Mesodermal cell (in vitro differentiated cells): ENCODE measurements at regions not wholly inside any gene's neighbourhood (a gene's known extent, or its start where the extent isn't known, plus 50 kb on each side); places are given as distances from the start of the nearest gene placed in this dataset.

Experiments used
- H3K27ac ChIP-seq: 2 replicates; pipeline ENCODE4 v1.7.0; 2013; ENCODE audit warnings: mild to moderate bottlenecking, low read depth, low read length, moderate library complexity; ENCODE audit not compliant: severe bottlenecking
- H3K36me3 ChIP-seq: 2 replicates; pipeline ENCODE4 v1.7.1; 2013; ENCODE audit warnings: mild to moderate bottlenecking, low read length, moderate library complexity; ENCODE audit not compliant: control insufficient read depth, insufficient read depth
- H3K4me1 ChIP-seq: one replicate; pipeline ENCODE4 v1.7.1; 2013; ENCODE audit warnings: mild to moderate bottlenecking, low read length; ENCODE audit not compliant: insufficient read depth, control insufficient read depth, poor library complexity, severe bottlenecking
- H3K4me3 ChIP-seq: 2 replicates; pipeline ENCODE4 v1.7.0; 2013; ENCODE audit warnings: low read length, control low read depth, mild to moderate bottlenecking; ENCODE audit not compliant: insufficient read depth, poor library complexity, severe bottlenecking; ENCODE audit errors: extremely low read depth
- H3K9me3 ChIP-seq: 2 replicates; pipeline ENCODE4 v1.7.1; 2013; ENCODE audit warnings: mild to moderate bottlenecking, low read length, moderate library complexity; ENCODE audit not compliant: control insufficient read depth
- WGBS, 2 experiments: methylation state at CpG; one replicate each; pipeline ENCODE4 v1.1.5; 2013; ENCODE audit warnings: missing lambda C conversion rate in 2 of 2; ENCODE audit not compliant: insufficient coverage in 2 of 2; 5-methylcytosine and 5-hydroxymethylcytosine counted together

DNA sequence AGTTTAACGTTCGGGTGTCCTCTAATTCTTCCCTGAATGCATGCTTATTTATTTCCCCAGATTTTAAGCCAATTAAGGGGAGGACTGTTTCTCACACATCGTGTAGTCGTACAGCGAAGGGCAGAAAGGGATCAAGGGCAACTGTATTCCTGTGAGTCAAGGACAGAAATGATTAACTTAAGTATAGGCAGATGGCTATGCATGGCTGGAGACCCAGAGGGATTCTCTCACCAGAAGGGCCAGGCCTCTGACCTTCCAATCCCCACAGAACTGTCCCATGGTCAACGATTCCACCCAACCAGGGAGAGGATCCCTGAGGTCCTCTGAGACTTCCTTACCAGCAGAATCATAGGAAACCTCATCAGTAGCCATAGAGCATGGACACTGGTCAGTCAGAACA, 161.8 kb upstream of the MAP1B start:
- no peak overlapping the region for H3K27ac ChIP-seq
- H3K9me3 ChIP-seq: no peaks in the 10 kb centered on the region
- 95 to 96% methylated on average over 2 to 6 of the region's 6 CpGs for WGBS, 2 experiments
- H3K4me1 ChIP-seq: no peaks in the 10 kb centered on the region
- H3K4me3 ChIP-seq: no peak overlapping the region
- no peaks in the 10 kb centered on the region for H3K36me3 ChIP-seq

DNA sequence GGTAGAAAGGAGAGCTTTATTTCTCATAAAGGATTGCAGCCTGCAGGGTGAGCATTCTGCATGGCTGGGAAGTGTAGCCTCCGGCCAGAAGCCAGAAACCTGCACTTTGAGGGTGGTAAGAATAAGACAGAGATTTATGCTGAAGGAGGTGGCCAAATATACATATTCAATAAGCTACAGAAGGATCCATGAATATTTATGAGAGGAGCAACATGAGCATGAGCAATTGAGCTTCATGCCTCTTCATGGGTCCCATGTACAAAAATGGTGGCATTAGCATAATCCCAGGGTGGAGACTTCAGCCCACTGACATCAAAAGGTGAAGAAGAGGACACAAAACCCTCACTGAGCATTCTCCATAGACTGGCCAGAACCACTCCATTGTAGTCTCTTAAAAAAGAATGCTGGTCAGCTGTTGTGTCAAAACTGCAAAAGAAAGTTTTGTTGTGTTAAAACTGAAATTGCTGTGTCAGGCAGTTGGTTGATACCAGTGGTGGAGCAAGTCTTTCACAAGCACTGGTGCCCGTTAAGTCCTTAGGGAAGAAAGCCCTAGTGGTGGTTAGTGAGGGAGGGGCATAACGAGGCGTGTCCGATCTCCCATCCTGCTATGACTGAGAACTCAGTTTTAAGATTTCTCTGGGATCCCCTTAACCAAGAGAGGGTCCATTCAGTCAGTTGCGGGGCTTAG, 160.8 kb upstream of the MAP1B start:
- Histone ChIP-seq H3K4me3 (no peak overlapping the region), H3K4me1 (no peaks in the 10 kb centered on the region), H3K9me3 (no peaks in the 10 kb centered on the region), H3K27ac (no peak overlapping the region), H3K36me3 (no peaks in the 10 kb centered on the region)
- 94 to 100% methylated on average over 2 of the region's 6 CpGs for WGBS, 2 experiments

DNA sequence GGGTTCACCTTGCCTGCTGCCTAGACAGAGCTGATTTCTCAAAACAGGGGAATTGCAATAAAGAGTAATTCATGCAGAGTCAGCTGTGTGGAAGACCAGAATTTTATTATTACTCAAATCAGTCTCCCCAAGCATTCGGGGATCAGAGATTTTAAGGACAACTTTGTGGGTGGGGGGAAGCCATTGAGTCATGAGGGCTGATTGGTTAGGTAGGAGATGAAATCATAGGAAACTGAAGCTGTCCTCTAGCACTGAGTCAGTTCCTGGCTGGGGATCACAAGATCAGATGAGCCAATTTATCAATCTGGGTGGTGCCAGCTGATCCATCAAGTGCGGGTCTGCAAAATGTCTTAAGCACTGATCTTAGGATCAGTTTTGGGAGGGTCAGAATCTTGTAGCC, 159.1 kb upstream of the MAP1B start:
- 90 to 100% methylated on average over 1 to 2 of the region's 2 CpGs for WGBS, 2 experiments
- Histone ChIP-seq H3K4me3 (no peak overlapping the region), H3K36me3 (no peaks in the 10 kb centered on the region), H3K9me3 (no peaks in the 10 kb centered on the region), H3K4me1 (no peaks in the 10 kb centered on the region), H3K27ac (no peak overlapping the region)

DNA sequence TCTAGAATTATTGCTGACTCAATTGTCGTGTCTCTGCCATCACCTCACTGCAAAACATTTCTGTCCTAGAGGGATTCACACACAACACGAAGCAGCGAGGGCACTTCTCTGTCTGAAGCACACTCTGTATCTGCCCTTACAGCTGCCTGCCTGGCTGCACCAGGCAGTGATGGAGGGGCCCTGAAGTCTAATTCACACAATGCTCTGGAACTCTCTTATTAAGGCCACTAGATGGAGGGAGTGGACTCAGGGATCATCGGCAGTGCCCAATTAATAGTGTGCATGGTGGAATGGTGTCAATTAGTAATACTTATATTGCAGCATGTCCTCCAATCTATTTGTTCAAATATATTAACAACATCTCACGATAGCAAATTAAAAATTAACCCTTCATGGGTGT, 157.5 kb upstream of the MAP1B start:
- Histone ChIP-seq H3K4me1 (no peaks in the 10 kb centered on the region), H3K9me3 (no peaks in the 10 kb centered on the region), H3K4me3 (no peak overlapping the region), H3K36me3 (no peaks in the 10 kb centered on the region), H3K27ac (no peak overlapping the region)
- WGBS, 2 experiments: 79 to 89% methylated on average over 3 of the region's 5 CpGs

DNA sequence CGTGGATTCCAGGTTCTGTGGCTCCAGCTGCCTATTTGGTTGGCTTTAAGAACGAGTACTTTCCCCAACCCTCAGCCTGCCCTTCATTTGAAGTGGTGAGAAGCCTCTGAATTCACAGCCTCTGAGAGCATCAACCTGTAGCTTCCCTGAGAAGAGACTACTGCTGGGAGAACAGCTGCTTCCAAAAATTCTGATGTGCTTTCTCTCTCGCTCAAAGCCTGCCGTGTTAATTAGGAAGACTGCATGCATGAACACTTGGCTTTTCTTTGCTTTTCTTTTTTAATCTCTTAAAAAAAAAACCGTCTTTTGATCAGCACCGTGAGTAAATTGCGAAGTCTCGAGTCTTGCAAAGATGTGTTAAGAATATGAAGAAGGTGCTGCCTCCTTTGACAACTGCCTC, 153.4 kb upstream of the MAP1B start:
- Histone ChIP-seq H3K4me3 (no peak overlapping the region), H3K9me3 (no peaks in the 10 kb centered on the region), H3K36me3 (no peaks in the 10 kb centered on the region), H3K4me1 (no peaks in the 10 kb centered on the region), H3K27ac (no peak overlapping the region)
- WGBS, 2 experiments: 91 to 94% methylated on average over 8 of the region's 8 CpGs

DNA sequence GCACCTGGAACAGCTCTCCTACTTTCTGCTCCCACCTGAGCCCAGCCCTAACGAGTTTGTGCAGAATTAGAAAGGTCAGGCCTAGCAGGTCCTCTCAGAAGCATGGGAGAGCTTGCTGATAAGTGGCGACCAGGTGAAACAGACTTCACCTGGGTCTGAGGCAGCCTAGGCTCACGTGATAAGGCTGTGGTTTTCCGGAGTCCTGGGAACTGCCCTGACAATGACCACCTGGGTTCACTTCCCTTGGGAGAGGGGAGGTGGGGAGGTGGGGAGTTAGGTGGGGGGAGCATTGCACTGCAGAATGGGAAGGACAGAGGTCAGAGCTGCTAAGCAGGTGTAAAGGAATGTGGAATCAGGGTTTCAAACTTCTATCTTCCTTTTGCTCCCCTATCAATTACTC, 152.9 kb upstream of the MAP1B start:
- Histone ChIP-seq H3K4me1 (no peaks in the 10 kb centered on the region), H3K9me3 (no peaks in the 10 kb centered on the region), H3K4me3 (no peak overlapping the region), H3K36me3 (no peaks in the 10 kb centered on the region), H3K27ac (no peak overlapping the region)
- WGBS, 2 experiments: 61 to 89% methylated on average over 3 to 4 of the region's 4 CpGs

DNA sequence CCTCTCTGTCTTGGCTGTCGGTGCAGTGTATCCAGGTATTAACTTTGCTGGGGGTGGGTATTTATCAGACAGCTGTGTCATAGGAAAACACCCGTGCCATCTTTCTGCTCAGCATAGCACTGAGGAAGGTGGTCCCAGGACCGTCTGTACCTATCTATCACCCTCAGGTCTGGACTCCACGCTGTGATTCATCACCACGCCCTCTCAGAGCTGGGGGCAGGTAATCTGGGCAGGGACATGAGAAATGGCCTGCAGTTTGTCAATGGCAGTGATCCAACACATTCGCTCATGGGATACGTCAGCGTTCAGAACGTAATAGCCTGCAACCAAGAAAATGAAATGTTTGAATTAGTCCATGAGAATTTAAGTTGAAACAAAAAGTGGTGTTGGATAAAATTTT, 151.6 kb upstream of the MAP1B start:
- H3K27ac ChIP-seq: no peak overlapping the region
- H3K4me3 ChIP-seq: no peak overlapping the region
- H3K4me1 ChIP-seq: no peaks in the 10 kb centered on the region
- H3K36me3 ChIP-seq: no peaks in the 10 kb centered on the region
- 97 to 100% methylated on average over 8 of the region's 9 CpGs for WGBS, 2 experiments
- H3K9me3 ChIP-seq: no peaks in the 10 kb centered on the region

DNA sequence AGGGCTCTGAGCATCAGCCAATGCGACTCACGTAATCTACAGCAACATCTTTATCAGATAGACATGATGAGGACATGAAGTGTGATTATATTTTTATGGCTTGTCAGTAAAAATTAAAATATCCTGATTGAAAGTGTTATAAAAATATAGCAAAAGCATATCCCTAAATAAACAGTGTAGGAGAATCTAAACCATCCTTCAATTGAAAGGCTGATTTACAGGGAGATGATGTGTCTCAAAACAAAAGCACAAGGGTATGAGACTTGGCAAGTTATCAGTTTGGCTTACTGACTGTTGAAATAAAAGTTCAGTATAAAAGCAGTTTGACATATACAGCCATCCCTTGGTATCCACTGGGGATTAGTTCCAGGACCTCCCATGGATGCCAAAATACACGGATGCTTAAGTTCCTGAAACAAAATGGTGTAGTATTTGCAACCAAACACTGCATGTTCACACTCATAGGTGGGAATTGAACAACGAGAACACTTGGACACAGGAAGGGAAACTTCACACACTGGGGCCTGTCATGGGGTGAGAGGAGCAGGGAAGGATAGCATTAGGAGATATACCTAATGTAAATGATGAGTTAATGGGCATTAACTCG, 149.9 kb upstream of the MAP1B start:
- Histone ChIP-seq H3K27ac (no peak overlapping the region), H3K4me3 (no peak overlapping the region), H3K9me3 (no peaks in the 10 kb centered on the region), H3K4me1 (no peaks in the 10 kb centered on the region), H3K36me3 (no peaks in the 10 kb centered on the region)
- WGBS, 2 experiments: 71 to 100% methylated on average over 2 to 4 of the region's 5 CpGs

DNA sequence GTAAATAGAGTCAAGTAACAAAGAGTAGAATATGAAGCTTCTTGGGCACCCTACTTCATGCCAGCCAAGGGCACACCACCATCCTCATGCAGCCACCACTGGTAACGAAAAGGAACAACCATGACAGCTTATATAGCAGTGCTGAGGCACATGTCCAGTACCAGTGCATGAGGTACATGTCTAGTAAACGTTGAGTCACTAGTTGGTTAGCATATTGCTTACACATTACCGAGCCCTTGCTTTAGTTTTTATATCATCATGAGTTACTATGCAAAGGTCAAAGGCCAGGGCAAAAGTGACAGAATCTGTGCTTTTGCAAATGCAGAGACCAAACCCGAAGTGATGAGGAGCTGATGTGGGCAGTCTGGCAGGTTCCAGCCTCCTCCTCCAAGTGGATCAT, 147.1 kb upstream of the MAP1B start:
- 73 to 92% methylated on average over 3 to 4 of the region's 4 CpGs for WGBS, 2 experiments
- H3K27ac ChIP-seq: no peak overlapping the region
- no peak overlapping the region for H3K4me3 ChIP-seq
- no peaks in the 10 kb centered on the region for H3K4me1 ChIP-seq
- H3K9me3 ChIP-seq: no peaks in the 10 kb centered on the region
- H3K36me3 ChIP-seq: no peaks in the 10 kb centered on the region

DNA sequence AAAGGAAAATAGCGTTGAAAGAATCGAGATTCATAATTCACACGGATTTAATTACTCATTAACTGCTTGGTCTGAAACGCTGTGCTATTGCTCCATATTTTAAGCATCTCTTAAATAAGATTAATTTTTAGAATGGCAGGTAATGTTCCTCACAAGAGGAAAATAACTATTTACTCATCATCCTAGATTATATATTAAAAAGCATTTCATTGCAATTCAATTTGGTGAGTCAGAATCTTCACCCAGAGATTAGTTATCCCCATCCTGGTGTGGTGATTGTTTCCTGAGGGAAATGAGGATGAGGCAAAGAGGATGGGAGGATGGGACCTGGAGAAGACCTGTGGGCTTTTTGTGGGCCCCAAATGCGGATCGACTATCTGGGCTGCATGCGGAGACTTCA, 145.5 kb upstream of the MAP1B start:
- WGBS, 2 experiments: 86% methylated on average over 3 of the region's 7 CpGs; no CpG with 5 or more reads in 1 of the 2 experiments

DNA sequence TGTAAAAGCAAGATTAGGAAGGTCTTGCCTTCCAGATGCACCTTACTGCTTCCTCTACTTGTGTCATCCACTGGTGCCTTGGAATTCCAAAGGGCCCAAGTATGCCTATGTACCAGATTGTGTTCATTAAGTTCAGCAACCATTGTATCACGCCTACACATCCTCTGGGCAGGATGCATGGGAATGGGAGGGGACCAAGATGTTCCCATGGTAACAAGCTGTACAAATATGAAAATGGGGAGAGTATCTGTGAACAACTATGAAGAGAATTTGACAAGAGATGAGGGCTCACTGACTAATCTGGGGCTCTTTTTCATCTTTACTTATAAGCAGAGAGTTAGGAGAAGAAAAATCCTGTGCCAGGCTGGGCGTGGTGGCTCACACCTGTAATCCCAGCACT, 137.8 kb upstream of the MAP1B start:
- Histone ChIP-seq H3K36me3 (no peaks in the 10 kb centered on the region), H3K4me1 (peaks cover 6% of the 10 kb centered on the region), H3K9me3 (no peaks in the 10 kb centered on the region), H3K27ac (no peak overlapping the region), H3K4me3 (no peak overlapping the region)
- WGBS, 2 experiments: 100% methylated on average over 1 of the region's 2 CpGs

More for the DNA sequence above, 145.5 kb upstream of the MAP1B start:
- H3K9me3 ChIP-seq: no peaks in the 10 kb centered on the region
- no peaks in the 10 kb centered on the region for H3K4me1 ChIP-seq
- H3K36me3 ChIP-seq: no peaks in the 10 kb centered on the region
- no peak overlapping the region for H3K4me3 ChIP-seq
- H3K27ac ChIP-seq: no peak overlapping the region
